GM18861 (cell line): ENCODE measurements at regions not wholly inside any gene's neighbourhood (a gene's known extent, or its start where the extent isn't known, plus 50 kb on each side); places are given as distances from the start of the nearest gene placed in this dataset.
"Not testable (repeated sequence)": the region's sequence is repeated elsewhere in the genome, so short reads cannot be mapped to it uniquely, and the experiment has no call there.

ENCODE experiments used
- ATAC-seq: cut with Tn5 transposase; IDR thresholded peaks from one replicate; pipeline ENCODE4 v1.9.1; 2021; ENCODE audit not compliant: unreplicated experiment

DNA sequence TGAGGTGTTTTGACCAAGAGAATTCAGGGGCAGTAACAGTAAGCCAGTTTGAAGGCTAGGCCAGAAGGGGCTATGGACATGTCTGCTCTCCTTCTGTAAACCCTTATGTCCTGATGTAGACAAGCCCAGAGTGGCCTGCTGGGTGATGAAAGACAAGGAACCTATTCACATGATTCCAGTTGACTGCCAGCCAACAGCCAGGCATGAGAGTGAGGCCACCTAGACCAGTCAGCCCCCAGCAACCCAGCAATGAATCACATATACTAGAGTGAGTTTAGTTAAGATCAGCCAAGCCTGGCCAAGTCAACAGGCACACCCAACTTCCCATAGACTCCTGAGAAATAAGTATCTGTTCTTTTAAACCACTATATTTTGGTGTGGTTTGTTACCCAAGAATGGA lies 1889.7 kb upstream of the CELF4 start:
- ATAC-seq = no peak

DNA sequence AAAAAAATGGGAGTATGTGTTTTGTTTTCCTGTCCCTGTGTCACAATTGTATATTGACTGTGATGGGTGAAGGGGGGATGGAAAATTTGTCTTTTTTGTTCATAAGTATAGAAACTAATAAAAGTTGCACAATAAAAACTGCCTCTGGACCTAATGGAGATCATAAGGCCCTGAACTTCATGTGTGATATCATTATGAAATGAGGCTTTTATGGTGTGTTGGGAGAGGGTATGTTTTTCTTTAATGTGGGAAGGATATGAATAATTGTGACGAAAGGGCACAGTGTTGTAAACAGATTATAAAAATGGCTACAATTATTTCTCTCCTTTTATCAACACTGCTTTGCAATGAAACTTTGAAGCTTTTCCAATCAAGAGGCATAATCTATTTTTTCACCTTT lies 1889.3 kb upstream of the CELF4 start:
- ATAC-seq = no peak

- ATAC-seq = no peak
These were observed 1888.3 kb upstream of the CELF4 start for GRCh38 chr18:39453882-39454281.

- ATAC-seq = no peak
These were observed 1887.8 kb upstream of the CELF4 start for GRCh38 chr18:39453356-39453755.

DNA sequence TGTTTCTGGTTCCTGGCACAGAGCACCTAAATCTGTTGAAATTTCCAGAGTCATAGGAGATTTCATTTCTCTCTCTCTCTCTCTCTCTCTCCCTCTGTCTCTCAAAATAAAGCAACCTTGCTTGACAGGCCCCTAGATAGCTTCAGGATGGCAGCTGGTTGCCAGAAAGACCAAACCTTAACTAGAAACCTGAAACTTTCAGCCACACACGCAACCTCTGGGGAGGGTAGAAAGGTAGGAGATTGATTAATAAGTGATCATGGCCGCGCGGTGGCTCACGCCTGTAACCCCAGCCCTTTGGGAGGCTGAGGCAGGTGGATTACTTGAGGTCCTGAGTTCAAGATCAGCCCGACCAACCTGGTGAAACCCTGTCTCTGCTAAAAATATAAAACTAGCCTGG lies 1885.4 kb upstream of the CELF4 start:
- no peak for ATAC-seq

DNA sequence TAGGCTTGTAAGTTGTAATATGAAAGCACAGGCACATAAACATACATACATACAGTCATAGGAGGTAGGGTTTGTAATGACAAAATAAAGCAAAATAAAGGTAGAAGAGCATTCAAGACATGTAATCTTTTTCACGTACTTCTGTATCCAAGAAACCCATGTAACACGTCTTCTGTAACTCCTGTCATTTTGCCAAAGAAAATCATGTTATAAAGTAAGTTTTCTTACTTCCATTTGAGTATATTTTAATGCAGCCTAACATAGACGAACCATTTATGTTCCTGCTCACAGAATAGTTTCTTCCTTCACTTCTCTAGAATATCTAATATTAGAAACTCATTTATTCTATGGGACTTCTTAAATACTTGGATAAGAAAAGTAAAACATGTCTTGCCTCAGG lies 1884.0 kb upstream of the CELF4 start:
- no peak for ATAC-seq

- ATAC-seq = no peak
These were observed 1883.3 kb upstream of the CELF4 start for GRCh38 chr18:39448942-39449341.

DNA sequence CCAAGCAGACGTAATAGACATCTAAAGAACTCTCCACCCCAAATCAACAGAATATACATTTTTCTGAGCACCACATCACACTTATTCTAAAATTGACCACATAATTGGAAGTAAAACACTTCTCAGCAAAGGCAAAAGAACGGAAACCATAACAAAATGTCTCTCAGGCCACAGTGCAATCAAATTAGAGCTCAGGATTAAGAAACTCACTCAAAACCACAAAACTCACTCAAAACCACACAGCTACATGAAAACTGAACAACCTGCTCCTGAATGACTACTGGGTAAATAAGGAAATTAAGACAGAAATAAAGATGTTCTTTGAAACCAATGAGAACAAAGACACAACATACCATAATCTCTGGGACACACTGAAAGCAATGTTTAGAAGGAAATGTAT lies 1879.4 kb upstream of the CELF4 start:
- not testable (repeated sequence) for ATAC-seq

- no peak for ATAC-seq
These were observed 1876.0 kb upstream of the CELF4 start for GRCh38 chr18:39441648-39442047.

DNA sequence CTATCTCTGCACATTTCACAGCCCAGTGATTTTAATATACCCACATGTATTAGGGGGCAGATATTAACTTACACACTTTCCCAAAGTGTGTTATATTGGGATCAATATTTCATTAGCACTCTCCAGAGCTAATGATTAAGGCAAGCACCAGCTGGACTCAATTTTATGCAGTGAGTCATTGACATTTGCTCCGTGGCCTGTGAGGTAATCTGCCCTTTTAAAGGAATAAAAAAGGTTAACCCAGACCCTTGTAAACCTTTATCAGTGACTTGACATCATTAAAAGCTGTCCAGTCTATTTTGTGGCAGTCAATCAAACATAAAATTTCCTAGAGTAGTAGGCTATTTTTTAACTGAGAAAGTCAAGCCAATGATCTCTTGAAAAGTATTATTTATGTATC lies 1870.4 kb upstream of the CELF4 start:
- no peak for ATAC-seq

DNA sequence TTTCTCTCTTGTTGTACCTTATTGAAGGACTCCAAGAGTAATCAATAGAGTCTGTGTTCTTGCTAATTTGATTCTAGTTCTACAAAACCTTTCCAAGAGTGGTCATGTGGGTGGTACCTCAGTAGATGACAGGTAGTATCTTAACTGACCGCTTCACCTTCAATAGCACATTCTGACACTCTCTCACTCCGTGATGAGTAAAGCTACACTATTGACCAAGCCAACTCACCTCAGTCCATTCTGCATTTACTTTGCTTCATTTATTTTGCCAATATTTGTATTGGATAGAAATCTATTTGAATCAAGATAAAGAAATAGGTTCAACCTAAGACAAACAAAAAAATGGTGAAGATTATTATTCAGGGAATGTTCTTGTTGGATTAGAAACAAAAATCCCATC lies 1869.6 kb upstream of the CELF4 start:
- no peak for ATAC-seq

- no peak for ATAC-seq
These were observed 1868.8 kb upstream of the CELF4 start for GRCh38 chr18:39434223-39434920.

DNA sequence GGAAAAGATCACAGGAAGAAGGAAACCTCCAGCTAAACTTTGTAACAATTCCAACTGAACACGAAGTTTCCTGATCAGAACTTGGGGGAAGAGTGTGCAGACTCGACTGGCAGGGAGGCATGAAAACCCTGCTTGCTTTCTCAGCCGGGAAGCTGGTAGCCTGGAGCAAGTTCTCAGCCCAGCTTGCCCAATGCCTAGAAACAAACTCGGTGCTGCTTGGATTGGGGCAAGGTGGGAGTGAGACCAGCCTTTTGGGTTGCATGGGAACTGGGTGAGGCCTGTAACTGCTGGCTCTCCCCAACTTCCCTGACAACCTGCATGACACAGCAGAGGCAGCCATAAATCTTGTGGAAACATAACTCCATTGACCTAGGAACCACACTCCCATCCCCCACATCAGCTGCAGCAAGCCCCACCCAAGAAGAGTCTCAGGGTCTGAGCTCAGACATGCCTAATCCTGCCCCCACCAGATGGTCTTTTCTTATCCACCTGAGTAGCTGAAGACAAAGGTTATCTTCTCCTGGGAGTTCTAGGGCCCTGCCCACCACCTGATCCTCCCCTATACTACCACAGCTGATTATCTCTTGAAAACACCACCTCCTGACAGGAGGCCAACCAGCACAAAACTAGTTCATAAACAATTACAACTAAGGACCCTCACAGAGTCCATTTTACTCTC lies 1859.7 kb upstream of the CELF4 start:
- ATAC-seq = no peak

GRCh38 chr18:39424261-39424660 lies 1858.7 kb upstream of the CELF4 start:
- ATAC-seq = no peak

DNA sequence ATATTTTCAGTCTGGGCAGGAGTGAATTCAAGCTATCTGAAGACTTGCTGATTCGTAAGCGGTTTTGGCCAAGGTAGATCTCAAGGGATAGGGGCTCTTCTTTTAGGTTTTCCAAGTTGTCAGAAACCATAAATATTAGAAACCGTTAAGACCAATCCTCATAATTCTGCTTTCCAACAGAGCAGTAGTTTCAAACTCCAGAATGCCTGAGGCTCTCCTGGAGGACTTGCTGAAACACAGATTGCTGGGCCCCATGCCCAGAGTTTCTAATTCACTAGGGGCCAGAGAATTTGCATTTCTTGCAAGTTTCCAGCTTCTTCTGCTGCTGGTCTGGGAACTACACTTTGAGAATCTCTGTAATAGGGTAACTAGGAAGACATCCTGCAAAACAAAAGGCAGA lies 1855.7 kb upstream of the CELF4 start:
- no peak for ATAC-seq

GRCh38 chr18:39419315-39419714 lies 1853.7 kb upstream of the CELF4 start:
- no peak for ATAC-seq

- no peak for ATAC-seq
These were observed 1849.9 kb upstream of the CELF4 start for GRCh38 chr18:39415471-39415870.

- no peak for ATAC-seq
These were observed 1848.6 kb upstream of the CELF4 start for GRCh38 chr18:39414009-39414700.

- ATAC-seq = no peak
These were observed 1841.3 kb upstream of the CELF4 start for GRCh38 chr18:39406941-39407340.

DNA sequence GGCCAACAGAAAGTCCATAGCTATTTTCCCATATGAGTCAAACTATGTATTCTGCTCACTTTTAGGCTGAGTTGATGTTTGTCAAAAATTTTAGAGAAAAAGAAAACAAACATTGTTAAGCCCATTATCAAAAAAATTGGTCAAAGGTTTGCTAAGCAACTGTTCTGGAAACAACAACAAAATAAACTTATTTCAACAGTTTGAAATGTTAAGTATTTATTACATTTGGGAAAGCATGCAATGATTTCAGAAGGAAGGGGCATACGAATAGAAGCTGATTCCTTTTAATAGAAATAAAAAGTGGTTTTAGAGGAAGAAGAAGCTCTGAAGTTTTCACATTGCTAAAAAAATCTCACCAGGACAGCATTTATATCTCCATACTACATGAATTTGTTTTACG lies 1837.5 kb upstream of the CELF4 start:
- ATAC-seq = no peak

DNA sequence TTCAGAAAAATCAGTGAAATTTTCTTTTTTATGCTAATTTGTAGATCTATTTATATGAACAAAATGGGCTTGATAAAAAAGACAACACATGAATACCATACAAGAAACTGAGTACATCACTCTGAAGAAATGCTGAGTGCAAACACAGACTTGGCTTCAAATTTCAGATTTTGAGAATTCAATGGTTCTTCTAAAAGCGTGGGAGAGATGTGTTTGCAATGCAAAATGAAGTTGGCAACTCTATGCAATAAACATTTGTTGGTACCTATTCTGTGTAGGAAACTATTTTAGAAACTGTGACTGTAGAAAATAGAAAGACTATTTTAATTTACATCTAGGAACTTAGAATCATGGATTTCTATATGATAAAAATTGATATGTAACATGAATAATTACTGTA lies 1834.1 kb upstream of the CELF4 start:
- no peak for ATAC-seq

DNA sequence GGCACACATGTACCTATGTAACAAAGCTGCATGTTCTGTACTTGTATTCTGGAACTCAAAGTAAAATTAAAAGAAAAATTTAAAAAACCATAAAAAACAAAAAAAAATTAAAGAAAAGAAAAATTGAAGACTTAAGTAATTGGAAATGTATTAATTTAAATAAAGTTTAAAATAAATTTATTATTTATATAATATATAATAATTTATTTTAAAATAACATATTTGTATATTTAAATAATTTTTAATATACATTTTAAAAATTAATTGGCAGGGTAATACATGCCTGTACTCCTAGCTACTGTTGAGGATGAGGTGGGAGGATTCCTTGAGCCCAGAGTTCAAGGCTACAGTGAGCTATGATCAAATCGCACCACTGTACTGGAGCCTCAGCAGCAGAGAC lies 1830.6 kb upstream of the CELF4 start:
- no peak for ATAC-seq
